ENCODE measurements at regions not wholly inside any gene's neighbourhood (a gene's known extent, or its start where the extent isn't known, plus 50 kb on each side); places are given as distances from the start of the nearest gene placed in this dataset.

DNA sequence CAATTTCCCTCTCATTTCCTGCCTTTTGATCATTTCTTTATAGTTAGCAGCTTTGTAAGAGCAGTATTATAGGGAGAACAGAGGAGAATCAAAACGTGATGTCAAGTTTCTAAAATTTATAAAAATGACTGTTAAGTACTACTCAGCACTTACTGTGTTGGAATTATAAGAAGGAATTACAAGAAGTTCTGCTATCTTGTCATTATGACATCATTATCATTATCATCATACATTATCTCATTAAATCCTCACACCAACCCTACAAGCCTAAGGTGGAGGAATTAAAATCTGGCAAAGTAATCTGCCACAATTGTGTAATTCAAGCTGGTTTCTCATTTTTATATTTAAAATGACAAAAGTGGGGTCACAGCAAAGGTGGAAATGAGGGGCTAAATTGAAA, 316.2 kb upstream of the CD180 start:
- H3K27me3 ChIP-seq (replicated peaks; ENCODE audit: insufficient read depth): no peaks in the 10 kb centered on the region
- H3K27ac ChIP-seq: no peak overlapping the region
- no peaks in the 10 kb centered on the region for H3K36me3 ChIP-seq
- H3K4me3 ChIP-seq: no peak overlapping the region
- TF ChIP-seq, protein P1, sequence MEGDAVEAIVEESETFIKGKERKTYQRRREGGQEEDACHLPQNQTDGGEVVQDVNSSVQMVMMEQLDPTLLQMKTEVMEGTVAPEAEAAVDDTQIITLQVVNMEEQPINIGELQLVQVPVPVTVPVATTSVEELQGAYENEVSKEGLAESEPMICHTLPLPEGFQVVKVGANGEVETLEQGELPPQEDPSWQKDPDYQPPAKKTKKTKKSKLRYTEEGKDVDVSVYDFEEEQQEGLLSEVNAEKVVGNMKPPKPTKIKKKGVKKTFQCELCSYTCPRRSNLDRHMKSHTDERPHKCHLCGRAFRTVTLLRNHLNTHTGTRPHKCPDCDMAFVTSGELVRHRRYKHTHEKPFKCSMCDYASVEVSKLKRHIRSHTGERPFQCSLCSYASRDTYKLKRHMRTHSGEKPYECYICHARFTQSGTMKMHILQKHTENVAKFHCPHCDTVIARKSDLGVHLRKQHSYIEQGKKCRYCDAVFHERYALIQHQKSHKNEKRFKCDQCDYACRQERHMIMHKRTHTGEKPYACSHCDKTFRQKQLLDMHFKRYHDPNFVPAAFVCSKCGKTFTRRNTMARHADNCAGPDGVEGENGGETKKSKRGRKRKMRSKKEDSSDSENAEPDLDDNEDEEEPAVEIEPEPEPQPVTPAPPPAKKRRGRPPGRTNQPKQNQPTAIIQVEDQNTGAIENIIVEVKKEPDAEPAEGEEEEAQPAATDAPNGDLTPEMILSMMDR (IDR thresholded peaks at IDR 0.05): no peak
- H3K4me1 ChIP-seq (ENCODE audit: control insufficient read depth in 1 of 2, low read depth in 2 of 2): no peaks in the 10 kb centered on the region
- ATAC-seq (ENCODE audit: insufficient number of reproducible peaks, low FRiP score, low read depth): no peak
- DNase-seq (ENCODE audit: low spot score): no peak
- H3K9me3 ChIP-seq: no peaks in the 10 kb centered on the region

DNA sequence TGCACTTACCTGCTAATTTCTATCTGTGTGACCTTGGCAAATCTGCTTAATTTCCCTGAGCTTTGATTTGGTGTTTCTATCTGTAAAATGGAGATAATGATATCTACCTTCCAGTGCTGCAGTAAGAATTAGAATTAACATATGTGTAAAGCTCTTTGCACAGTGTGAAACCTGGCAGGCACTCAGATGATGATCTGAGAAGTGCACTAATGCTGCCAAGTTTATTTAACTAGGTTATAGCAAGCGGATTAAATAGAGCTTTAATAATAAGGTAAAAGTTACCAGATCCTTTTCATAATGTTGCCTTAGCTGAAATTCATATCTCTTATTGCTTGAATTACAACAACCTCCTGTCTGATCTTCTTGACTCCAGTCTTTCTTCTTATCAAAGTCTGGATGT, 315.3 kb upstream of the CD180 start:
- TF ChIP-seq, protein P1 (IDR thresholded peaks at IDR 0.05): no peak
- ATAC-seq (ENCODE audit: insufficient number of reproducible peaks, low FRiP score, low read depth) (no peak), DNase-seq (ENCODE audit: low spot score) (no peak)
- Histone ChIP-seq H3K36me3 (no peaks in the 10 kb centered on the region), H3K4me3 (no peak overlapping the region), H3K27ac (no peak overlapping the region), H3K27me3 (replicated peaks; ENCODE audit: insufficient read depth) (no peaks in the 10 kb centered on the region), H3K4me1 (ENCODE audit: control insufficient read depth in 1 of 2, low read depth in 2 of 2) (no peaks in the 10 kb centered on the region), H3K9me3 (no peaks in the 10 kb centered on the region)

DNA sequence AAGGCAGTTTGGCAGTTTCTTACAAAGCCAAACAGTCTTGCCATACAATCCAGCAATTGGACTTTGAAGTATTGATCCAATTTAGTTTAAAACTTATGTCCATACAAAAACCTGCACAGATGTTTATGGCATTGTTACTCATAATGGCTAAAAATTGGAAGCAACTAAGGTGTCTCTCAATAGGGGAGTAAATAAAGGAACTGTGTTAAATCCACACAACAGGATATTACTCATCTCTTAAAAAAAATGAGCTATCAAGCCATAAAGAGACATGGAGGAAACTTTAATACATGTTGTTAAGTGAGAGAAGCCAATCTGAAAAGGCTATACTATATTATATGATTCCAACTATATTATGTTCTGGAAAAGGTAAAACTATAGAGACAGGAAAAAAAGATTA, 313.6 kb upstream of the CD180 start:
- DNase-seq (ENCODE audit: low spot score) (no peak), ATAC-seq (ENCODE audit: insufficient number of reproducible peaks, low FRiP score, low read depth) (no peak)
- Histone ChIP-seq H3K36me3 (no peaks in the 10 kb centered on the region), H3K27ac (no peak overlapping the region), H3K9me3 (no peaks in the 10 kb centered on the region), H3K4me1 (ENCODE audit: control insufficient read depth in 1 of 2, low read depth in 2 of 2) (no peaks in the 10 kb centered on the region), H3K27me3 (replicated peaks; ENCODE audit: insufficient read depth) (no peaks in the 10 kb centered on the region), H3K4me3 (no peak overlapping the region)
- TF ChIP-seq, protein P1 (IDR thresholded peaks at IDR 0.05): no peak

DNA sequence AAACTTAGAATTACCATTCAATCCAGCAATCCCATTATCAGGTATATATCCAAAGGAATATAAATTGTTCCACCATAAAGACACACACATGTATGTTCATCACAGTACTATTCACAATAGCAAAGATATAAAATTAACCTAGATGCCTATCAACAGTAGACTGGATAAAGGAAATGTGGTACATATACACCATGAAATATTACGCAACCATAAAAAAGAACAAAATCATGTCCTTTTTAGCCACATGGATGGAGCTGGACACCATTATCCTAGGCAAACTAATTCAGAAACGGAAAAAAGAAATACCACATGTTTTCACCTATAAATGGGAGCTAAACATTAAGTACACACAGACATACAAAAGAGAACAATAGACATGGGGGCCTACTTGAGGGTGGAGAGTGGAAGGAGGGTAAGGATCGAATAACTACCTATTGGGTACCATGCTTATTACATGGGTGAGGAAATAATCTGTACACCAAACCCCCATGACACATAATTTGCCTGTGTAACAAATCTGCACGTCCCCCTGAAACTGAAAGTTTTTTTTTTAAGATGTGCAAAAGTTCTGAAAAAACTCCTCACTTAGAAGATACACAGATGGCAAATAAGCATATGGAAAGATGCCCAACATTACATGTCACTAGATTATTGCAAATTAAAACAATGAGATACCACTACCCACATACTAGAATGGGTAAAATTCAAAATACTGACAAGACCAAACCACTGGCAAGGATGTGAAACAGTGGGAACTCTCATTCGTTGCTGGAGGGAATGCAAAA, 313.0 kb upstream of the CD180 start:
- H3K36me3 ChIP-seq: no peaks in the 10 kb centered on the region
- H3K4me1 ChIP-seq (ENCODE audit: control insufficient read depth in 1 of 2, low read depth in 2 of 2): no peaks in the 10 kb centered on the region
- TF ChIP-seq, protein P1 (IDR thresholded peaks at IDR 0.05): no peak
- no peaks in the 10 kb centered on the region for H3K27me3 ChIP-seq (replicated peaks; ENCODE audit: insufficient read depth)
- H3K27ac ChIP-seq: no peak overlapping the region
- ATAC-seq (ENCODE audit: insufficient number of reproducible peaks, low FRiP score, low read depth) (no peak), DNase-seq (ENCODE audit: low spot score) (no peak)
- no peaks in the 10 kb centered on the region for H3K9me3 ChIP-seq
- no peak overlapping the region for H3K4me3 ChIP-seq

DNA sequence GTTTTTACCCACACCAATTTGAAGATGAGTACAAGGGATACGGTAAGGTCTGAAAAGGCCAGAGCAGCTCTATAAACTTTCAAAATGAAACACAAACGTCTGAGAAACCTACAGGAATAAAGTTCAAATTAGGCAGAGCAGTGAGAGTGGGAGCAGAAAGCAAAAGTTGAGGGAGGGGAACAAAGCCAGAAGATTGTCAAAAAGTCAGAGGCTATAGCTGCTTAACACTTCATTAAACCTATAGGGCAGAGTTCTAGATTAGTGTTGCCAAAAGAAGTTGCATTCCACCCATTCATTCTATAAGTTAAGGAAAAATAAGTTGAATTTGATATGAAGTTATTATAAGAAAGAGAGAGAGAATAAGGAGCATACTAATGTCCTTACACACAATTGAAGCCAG, 309.6 kb upstream of the CD180 start:
- ATAC-seq (ENCODE audit: insufficient number of reproducible peaks, low FRiP score, low read depth): no peak
- Histone ChIP-seq H3K27me3 (replicated peaks; ENCODE audit: insufficient read depth) (no peaks in the 10 kb centered on the region), H3K4me1 (ENCODE audit: control insufficient read depth in 1 of 2, low read depth in 2 of 2) (no peaks in the 10 kb centered on the region), H3K36me3 (no peaks in the 10 kb centered on the region), H3K9me3 (no peaks in the 10 kb centered on the region), H3K27ac (no peak overlapping the region), H3K4me3 (no peak overlapping the region)
- TF ChIP-seq, protein P1 (IDR thresholded peaks at IDR 0.05): no peak
- no peak for DNase-seq (ENCODE audit: low spot score)
